ENCODE measurements at regions not wholly inside any gene's neighbourhood (a gene's known extent, or its start where the extent isn't known, plus 50 kb on each side); places are given as distances from the start of the nearest gene placed in this dataset.
"Not testable (repeated sequence)": the region's sequence is repeated elsewhere in the genome, so short reads cannot be mapped to it uniquely, and the experiment has no call there.

DNA sequence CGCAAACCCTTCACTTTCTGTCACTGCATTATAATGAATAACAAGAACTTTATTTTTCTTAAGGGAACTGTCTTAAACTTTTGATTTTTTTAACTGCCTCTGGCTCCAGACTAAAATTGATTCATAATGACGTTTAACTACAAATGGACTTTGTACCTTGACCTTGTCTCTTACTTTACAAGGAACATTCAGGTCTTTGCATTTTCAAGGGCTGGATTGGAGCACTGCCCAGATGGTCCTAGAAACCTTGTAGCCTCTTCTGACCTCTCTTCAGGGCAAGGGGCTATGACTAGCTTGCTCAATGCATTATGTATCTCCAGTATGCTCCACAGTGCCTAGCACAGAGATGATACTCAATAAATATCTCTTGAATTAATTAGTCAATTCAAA, 612.6 kb upstream of the CLINT1 start:
- no peak for DNase-seq

DNA sequence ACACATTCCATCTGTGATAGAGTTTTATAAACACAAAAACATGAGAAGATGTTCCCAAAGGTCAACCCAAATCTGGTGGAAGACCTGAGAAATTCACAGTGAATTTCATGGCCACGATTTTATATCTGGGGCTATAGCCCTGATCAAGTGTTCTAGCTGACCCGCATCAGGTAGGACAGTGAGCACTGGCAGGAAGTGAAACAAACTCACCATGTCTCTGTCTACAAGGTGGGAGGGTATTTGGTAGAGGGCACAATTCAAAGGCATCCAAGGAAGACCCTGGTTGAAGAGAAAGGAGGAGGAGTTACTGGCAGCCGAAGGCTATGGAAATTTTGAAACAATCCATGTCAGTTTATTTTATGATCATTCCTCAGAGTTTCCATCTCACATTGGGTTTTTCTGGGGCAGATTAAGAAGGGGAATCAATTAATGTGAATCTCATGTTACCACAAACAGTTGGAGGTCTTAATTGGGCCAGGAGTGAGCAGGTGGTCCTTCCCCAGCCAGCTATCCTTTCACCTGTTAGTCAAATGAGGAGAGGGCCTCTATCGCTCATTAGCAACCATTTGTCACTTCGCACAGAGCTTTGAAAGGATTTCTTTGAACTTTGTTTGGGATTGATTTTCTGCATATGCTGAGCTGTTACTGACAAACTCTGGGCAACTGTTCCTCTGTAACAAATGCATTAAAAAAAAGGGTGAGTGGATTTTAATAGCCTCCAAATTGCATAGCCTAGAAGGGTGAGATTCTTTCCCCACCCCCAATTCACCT, 612.0 kb upstream of the CLINT1 start:
- no peak for DNase-seq

DNA sequence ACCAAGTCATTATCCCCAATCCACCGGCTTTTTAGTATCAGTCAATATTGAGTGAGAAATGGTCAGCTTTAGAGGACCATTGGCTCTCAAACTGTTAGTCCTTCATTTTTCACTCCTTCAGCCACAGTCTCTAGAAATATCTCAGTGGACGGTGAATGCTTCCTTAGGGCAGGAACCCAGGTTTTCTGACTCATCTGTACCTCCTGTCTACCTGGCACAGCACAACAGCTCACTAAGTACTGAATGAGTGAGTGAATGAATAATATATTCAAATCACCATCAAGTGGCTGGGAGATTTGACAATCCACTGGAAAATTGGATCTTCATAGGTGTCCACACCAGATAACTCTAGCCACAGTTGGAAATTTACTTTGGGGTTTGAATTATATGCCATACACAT, 609.5 kb upstream of the CLINT1 start:
- DNase-seq = no peak

DNA sequence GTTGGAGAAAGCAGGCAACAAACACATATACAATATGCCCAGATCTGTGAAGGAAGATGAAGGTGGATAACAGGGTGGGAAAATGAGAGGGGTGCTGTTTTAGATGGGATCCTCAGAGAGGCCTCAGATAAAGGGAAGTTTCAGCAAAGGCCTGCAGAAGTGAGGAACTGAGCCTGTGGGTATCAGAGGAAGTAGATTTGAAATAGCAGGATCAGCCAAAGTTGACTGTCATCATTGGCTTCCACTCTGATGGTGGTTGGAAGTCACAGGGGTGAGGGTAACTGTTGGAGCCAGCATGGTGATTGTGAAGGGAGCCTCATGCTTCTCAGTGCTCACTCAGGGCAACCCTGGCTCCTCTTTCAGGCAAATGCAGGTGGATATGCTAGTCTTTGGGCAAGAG, 607.2 kb upstream of the CLINT1 start:
- DNase-seq = no peak

DNA sequence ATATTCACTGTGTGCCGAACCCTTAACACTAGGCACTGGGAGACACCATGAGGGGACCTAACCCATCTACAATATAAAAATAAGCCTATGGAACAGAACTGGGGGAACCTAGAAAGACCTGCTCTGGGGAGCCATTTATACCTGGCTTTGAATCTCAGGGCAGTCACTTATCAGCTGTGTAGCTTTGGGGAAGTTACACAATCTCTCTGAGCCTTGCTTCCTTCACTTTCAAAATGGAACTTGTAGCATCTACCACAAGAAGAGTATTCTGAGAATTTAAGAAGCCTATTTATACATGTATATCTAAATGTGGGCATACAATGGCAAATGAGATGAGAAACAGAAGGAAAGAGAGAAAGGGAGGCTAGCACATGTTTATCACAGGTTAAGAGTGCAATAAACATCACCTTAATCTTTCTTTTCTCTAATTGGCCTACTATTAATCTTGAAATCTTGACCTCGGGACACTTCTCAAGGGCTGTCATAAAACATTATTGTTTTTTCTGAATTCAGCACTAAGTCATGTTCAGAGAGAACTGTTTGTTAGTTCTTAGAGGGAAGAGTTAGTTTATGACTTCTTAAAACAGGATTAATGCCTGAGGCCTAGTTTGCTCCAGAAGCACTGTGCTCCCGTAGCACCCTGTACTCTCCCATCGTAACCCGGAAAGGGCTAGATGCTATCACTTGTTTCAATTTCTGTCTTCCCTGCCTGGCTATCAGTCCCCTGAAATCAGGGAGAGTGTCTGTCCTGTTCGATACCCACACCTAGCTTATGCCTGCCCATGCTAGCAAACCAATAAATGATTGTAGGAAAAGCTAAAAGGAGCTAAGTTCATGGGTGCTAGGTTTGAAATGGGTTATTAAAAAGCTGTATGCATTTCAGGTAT, 606.4 kb upstream of the CLINT1 start:
- DNase-seq = no peak

DNA sequence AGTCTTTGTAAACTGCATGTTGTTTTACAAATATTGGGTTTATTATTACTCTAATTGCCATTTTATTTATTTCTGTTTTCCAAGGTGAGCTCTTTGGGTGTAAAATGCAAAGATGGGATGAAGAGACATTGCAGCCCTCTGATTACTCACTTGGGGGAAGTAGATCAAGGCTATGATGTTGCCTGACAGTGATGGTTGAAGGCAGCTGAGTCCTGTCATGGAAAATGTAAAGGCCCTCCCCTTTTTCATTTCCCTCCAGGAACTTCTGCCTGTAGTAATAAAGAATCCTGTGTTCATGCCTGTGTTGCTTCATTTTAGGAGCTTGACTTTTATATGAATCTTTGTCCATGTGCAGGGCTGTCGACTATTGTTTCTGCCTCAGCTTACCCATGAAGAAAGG, 605.4 kb upstream of the CLINT1 start:
- DNase-seq = no peak

DNA sequence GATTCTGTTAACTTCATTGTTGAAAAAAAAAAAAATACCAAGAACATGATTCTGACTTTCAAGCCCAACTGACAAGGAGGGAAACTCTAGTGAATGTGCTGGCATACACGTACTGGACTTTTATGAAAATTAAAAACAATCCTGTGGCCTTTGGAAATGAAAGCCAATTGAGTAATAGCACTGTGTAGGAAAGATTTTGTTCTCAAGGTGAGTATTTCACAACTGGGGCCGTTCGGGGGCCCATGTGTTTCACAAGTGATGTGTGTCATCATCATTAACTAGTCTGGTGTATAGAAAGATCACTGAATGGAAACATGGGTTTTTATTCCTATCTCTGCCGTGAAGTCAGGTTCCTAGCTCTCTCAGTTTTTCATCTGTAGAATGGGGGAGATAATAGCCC, 605.0 kb upstream of the CLINT1 start:
- no peak for DNase-seq

DNA sequence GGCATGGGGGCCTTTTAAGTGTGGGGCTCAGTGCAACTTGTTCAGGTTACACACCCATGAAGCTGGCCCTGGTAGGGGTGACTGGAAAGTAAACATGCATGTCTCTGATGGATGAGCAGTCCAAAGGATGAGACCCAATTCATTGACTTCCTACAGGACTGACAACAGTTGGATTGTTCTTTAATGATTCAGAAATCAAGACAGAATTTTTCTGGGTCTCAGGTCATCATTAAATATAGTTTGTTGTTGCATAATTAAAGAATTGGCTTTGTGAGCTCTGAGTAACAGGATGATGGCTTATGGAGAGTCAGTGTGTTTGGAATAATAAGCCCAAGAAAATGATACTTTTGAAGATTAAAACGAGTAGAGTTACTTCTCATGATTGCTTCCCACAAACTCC, 604.2 kb upstream of the CLINT1 start:
- no peak for DNase-seq

DNA sequence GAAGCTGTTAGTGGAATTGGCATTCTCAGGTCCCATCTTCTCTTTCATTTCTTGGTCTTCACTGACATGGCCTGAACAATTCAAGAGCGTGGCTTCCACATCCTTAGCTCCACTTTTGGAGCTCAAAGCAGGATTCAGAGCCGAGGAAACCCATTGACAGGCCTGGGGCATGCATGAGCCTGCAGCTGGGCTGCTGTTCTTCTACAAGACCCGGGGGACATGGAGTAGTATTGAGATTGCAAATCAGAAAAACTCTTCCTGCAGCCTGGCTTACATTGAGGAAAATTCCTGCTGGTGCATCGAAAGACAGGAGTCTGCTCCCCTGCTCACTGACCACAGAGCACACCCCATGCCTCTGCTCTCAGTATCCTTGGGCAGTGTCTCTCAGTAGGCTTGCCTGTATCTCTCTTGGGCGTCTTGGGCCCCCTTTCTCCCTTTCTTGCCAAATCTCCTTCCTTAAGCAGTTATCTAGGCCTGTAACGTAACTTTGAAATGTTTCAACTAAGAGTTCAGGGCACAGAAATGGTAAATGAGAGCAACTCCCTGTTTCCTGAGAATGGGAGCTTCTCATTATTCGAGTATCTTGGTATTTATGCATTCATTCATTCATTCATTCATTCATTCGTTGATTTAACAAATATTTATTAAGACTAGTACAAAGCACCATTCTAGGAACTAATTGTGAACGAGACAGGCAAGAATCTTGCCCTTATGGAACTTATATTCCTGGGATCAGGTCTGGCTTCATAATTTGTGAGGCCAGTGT, 603.6 kb upstream of the CLINT1 start:
- DNase-seq = no peak

DNA sequence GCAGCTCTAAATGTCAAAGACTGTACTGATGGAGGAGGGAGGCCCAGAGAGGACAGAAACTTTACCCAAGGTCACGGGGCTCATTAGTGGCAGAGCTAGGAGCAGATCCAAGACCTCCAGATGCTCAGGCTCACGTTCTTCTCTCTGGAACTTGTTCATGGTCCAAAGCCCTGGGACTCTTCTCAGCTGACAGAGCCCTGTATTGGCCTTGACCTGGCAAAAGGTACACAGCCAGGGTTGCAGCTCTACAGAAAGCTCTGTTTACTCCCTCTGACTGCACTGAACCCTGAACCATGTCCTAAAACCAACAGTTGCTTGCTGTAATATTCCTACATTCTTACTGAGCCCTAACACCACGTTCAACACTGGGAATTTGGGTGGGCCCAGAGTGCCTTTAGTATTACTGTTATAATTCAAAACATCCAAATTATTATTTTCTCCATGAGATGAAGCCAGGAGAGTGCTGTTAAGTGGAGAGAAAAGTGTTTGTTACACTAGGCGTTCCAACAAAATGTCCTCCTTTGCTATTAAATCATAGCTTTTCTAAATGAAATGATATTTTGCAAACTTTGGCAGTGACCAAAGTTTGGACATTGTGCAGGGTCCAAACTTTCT, 602.4 kb upstream of the CLINT1 start:
- no peak for DNase-seq

DNA sequence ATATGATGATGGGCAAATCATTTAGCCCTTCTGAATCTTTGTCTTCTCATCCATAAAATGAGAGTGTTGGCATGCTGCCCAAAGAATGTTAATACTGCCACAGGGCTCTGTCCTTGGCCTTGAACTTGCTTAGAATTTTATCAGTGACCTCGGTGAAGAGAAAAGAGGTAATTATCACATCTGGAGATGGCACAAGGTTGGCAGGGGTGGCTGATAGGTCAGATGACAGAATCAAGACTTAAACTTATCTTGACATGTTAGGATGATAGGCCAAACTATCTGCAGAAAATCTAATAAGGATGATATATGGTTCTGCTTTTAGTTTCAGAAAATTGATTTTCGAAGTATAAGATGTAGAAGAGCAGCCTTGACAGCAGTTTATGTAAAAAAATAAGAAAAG, 599.1 kb upstream of the CLINT1 start:
- DNase-seq = no peak

DNA sequence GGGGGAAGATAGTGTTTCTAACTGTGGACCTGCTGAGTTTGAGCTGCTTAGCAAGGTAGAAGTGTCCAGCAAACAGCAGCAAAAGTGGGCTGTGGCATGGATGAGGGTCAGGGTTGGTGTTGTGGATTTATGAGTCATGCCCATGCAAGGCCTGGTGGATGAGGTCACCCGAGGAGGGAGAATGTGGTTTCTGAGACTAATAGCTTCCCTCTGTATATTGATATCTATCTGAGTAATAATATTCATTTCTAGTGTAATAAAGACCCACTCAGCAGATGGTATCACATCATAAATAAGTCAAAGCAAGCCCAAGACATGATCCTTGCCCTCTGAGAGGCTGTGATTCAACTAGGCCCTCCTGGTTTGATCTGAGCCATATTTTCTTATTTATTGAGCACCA, 597.8 kb upstream of the CLINT1 start:
- DNase-seq = no peak

DNA sequence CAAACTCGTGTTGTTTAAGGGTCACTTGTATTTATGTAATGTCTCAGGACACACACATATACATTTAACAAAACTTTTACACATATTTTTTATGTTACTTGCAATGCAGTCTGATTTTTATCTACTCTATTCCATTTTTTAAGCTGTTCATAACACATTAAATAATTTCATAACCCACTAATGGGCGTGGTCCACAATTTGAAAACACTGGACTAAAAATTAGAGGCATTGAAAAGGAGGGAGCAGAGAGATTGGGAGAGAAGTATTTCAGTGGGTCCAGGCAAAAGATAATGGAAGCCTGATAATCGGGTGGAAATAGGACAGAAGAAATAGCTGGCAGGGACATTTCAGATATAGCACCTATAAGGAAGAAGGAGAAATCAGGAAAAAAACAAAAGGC, 597.3 kb upstream of the CLINT1 start:
- DNase-seq = no peak

DNA sequence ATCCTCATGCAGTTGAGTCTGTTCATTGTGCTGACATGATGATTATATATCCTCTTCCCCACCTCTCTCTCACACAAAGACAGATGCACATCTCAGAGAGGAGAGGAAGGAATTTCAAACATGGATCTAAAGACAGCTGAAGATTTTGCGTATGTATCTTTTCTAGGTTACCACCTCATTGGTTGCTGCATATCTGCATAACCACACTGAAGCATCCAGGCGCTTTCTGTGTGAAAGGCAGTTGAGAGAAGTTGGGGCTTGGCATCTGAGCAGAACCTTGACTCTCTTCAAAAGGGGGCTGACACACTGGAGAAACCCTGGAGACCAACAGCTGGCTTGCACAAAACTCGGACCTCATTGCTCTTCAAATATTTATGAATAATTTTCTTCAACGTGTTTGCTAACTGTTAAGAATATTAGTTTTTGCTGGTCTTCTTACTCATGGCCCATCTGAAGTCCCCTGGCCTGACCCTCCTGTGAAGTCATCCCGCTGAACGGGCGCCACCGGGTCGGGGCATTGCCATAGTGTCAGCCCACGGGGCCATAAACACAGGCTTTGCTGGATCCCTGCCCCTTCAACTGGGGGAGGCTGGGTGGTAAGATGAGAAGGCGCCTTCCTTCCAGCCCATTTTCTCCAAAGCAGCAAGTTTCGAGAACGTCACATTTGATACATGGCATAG, 593.2 kb upstream of the CLINT1 start:
- no peak for DNase-seq

DNA sequence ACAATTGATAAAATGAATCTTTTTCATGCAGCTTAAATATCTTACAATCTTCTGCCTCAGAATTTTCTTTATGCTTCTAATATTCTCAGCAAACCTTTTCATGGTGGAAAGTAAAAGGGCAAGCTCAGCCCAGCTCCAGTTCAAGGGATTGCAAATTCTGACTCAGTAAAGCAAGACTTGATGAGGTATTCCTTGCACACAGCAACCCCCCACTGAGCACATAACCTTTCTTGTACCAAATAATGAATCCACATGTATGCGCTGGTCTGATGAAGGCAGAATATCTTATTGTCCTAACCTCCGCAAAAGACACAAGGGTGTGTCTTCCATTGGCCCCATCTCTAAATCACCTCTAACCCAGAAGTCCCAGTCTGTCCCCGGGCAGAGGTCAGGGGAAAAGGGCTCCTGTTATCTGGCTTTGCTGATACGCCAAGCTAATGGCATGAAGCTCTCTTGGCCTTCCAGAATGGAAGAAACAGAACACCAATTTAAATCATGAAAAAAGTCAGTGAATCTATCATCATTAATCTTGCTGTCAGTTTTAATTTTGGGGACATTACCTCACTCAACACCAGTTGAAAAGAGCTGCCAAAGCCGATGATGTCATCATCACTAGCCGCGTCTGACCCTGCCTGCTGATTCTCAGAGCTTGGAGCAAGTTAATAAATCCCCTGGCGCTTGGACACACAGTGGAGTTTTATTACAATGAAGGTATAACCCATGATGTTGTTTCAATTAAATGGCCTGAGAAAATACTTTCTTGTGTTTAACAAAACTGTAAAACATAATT, 592.5 kb upstream of the CLINT1 start:
- DNase-seq = no peak

DNA sequence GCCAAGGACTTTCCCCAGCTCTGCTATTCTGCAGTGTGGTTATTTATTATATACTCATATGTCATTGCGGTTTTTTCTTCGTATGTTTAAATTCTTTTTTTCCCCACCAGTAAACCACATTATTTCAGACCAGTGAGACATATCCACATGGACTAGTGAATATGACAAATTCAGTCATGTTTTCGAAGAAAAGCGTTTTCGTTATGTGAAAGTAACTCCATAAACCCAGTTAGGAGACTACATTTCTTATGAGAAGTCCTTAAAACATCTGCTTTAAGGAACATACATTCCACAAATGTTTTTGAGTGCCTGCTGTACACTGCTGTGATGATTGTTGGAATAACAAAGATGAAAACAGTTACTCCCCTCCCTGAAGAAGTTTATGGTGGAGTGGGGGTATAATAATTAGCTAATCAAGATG, 591.8 kb upstream of the CLINT1 start:
- no peak for DNase-seq

DNA sequence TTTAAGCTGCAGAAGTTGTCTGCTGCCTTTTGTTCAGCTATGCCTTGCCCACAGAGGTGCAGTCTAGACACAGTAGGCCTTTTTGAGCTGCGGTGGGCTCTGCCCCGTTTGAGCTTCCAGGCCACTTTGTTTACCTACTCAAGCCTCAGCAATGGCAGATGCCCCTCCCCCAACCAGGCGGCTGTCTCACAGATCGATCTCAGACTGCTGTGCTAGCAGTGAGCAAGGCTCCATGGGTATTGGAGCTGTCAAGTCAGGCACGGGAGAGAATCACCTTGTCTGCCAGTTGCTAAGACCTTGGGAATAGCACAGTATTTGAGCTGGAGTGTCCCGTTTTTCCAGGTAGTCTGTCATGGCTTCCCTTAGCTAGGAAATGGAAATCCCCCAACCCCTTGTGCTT, 587.8 kb upstream of the CLINT1 start:
- not testable (repeated sequence) for DNase-seq

DNA sequence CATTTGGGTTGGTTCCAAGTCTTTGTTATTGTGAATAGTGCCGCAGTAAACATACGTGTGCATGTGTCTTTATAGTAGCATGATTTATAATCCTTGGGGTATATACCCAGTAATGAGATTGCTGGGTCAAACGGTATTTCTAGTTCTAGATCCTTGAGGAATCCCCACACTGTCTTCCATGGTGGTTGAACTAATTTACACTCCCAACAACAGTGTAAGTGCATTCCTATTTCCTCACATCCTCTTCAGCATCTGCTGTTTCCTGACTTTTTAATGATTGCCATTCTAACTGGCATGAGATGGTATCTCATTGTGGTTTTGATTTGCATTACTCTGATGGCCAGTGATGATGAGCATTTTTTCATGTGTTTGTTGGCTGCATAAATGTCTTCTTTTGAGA, 580.3 kb upstream of the CLINT1 start:
- DNase-seq = not testable (repeated sequence)

DNA sequence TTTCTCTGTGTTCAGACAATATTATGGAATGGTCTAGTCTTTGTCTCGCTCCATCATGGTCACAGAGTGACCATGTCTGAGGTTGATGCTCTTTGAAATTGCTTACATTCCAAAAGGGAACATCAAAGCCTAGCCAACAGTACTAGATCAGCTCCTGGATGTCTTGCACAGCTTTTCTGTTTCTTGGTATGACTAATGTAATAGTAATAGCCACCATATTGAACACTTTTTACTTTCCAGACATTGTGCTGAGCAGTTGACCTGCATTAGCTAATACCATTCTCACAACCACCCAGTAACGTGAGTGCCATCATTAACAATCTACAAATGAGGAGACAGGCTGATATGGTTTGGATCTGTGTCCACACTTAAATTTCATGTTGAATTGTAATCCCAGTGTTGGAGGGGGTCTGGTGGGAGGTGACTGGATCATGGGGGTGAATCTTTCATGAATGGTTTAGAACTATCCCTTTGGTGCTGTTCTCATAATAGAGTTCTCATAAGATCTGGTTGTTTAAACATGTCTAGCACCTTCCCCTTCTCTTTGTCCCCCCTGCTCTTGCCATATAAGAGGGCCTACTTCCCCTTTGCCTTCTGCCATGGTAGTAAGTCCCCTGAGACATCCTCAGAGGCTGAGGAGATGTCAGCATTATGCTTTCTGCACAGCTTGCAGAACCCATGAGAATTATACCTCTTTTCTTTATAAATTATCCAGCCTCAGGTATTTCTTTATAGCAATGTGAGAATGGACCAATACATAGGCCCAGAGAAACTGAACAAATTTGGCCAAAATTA, 577.5 kb upstream of the CLINT1 start:
- DNase-seq = no peak

DNA sequence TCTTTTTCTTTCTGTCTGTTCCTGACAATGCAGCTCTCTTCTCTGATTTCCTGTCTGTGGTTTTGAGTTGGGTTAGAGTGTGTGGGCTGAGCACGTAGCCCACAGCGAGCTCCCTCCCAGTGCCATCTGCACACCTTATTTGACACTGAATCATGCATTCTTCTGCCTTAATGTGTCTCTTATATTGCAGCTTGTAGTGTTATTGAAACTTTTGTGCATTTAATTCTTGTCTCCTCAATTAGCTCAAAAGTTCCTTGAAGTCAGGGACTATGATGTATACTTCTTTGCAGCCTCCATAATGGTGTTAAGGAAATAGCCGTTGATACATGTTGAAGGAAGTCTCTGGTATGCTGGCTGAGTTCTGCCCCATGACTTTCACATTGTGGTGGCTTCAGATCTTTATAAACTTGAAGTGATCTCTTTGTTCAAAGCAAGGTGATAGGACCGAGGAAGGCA, 576.2 kb upstream of the CLINT1 start:
- no peak for DNase-seq

DNA sequence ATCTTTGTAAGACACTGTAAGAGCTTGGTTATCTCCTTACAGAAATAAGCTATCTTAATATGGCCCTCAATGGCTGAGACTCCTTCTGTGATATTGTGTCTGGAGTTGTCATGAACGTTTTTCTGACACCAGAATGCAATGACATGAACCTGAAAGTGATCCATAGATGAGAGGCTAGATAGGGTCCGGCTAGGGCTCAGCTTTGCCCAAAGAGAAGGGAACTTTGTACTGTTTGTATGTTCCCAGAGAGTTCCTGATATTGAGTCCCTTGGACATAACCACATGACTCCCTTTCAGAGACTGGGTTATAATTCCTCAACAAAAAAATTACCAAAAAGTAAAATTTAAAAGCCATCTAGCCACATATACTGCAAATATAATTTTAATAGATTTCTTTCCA, 575.8 kb upstream of the CLINT1 start:
- no peak for DNase-seq

All from SHP77 treated with DMSO at 0.1 percent for 48 hours (cell line).